Stomach (tissue), 8 donors: ENCODE measurements at regions not wholly inside any gene's neighbourhood (a gene's known extent, or its start where the extent isn't known, plus 50 kb on each side); places are given as distances from the start of the nearest gene placed in this dataset.
"Not testable (repeated sequence)": the region's sequence is repeated elsewhere in the genome, so short reads cannot be mapped to it uniquely, and the experiment has no call there.

ENCODE experiments used
- DNase-seq, 2 donors: peaks; one replicate each; pipeline versions ENCODE4 v3.0.0 to v3.0.0-alpha.2; 2013 to 2019
- H3K27ac ChIP-seq, 5 donors: fragments of 200-600 bp in 4 of 5; sonication (generic) in 4 of 5; one replicate each; pipeline ENCODE4 v1.5.1; 2013 to 2019; ENCODE audit warnings: mild to moderate bottlenecking in 1 of 5, moderate library complexity in 1 of 5
- H3K27me3 ChIP-seq, 3 donors: fragments of 200-600 bp; sonication (generic); one replicate each; pipeline ENCODE4 v1.5.1; 2017 to 2019; ENCODE audit warnings: mixed run types in 1 of 3
- H3K36me3 ChIP-seq, 4 donors: fragments of 200-600 bp; sonication (generic); 1 replicate in 3 of 4; 2 replicates in 1 of 4; pipeline ENCODE4 v1.5.1; 2016 to 2019
- H3K4me1 ChIP-seq, 4 donors: fragments of 200-600 bp; sonication (generic); one replicate each; pipeline ENCODE4 v1.5.1; 2016 to 2019
- H3K4me3 ChIP-seq, 4 donors: fragments of 200-600 bp; sonication (generic) in 3 of 4; one replicate each; pipeline ENCODE4 v1.5.1; 2016 to 2019; ENCODE audit warnings: mild to moderate bottlenecking in 1 of 4
- H3K9me3 ChIP-seq, 4 donors: fragments of 200-600 bp; sonication (generic); one replicate each; pipeline ENCODE4 v1.5.1; 2016 to 2019
- WGBS, 5 donors: extraction: QIAGEN DNeasy Blood & Tissue Kit in 3 of 5; methylation state at CpG; one replicate each; pipeline versions ENCODE4 v1.1.5 to v1.1.7; 2013 to 2018; 5-methylcytosine and 5-hydroxymethylcytosine counted together
- intact Hi-C: fragments of 100-400 bp; cut with DNase I; formaldehyde crosslinking; loops from one replicate; pipeline ENCODE4 v1.15.1; 2023; ENCODE audit warnings: low total_unique reads
- donor health status: healthy with polysubstance abuse.
- donor health status: Bipolar disorder and iron deficiency.
- donor health status: healthy.

- H3K36me3 ChIP-seq, H3K4me3 ChIP-seq, H3K27me3 ChIP-seq, intact Hi-C loops, H3K4me1 ChIP-seq, DNase-seq, H3K9me3 ChIP-seq, H3K27ac ChIP-seq: not testable (repeated sequence)
- no CpG with 5 or more reads among the region's 17 CpGs for WGBS, 5 donors
Observed at GRCh38 chr21:8194042-8194441, 2327.3 kb upstream of the TPTE start.

- H3K27ac ChIP-seq, H3K27me3 ChIP-seq, H3K4me3 ChIP-seq, H3K9me3 ChIP-seq, DNase-seq, intact Hi-C loops, H3K4me1 ChIP-seq, H3K36me3 ChIP-seq: not testable (repeated sequence)
- WGBS, 5 donors = no CpG with 5 or more reads among the region's 20 CpGs
Observed at GRCh38 chr21:8197377-8198027, 2323.9 kb upstream of the TPTE start.

GRCh38 chr21:8205094-8205891 lies 2316.1 kb upstream of the TPTE start:
- H3K4me1 ChIP-seq, H3K27ac ChIP-seq, H3K9me3 ChIP-seq, DNase-seq, H3K27me3 ChIP-seq, intact Hi-C loops, H3K4me3 ChIP-seq, H3K36me3 ChIP-seq: not testable (repeated sequence)
- WGBS, 5 donors = no CpG with 5 or more reads among the region's 111 CpGs

- H3K36me3 ChIP-seq, H3K4me1 ChIP-seq, DNase-seq, intact Hi-C loops, H3K27ac ChIP-seq, H3K9me3 ChIP-seq, H3K27me3 ChIP-seq, H3K4me3 ChIP-seq: not testable (repeated sequence)
- no CpG with 5 or more reads among the region's 40 CpGs for WGBS, 5 donors
Observed at GRCh38 chr21:8205892-8206188, 2315.5 kb upstream of the TPTE start.

GRCh38 chr21:8212986-8213550 lies 2308.3 kb upstream of the TPTE start:
- intact Hi-C loops, H3K4me3 ChIP-seq, H3K9me3 ChIP-seq, H3K27ac ChIP-seq, H3K36me3 ChIP-seq, H3K27me3 ChIP-seq, H3K4me1 ChIP-seq: not testable (repeated sequence)
- 30 to 73% (median 47%) methylated on average over 28 to 47 of the region's 111 CpGs; no CpG with 5 or more reads in 1 of the 5 donors for WGBS, 5 donors
- peak in 1 of 2 donors; percentile 25 for DNase-seq

- DNase-seq, H3K27ac ChIP-seq, H3K36me3 ChIP-seq, H3K9me3 ChIP-seq, H3K27me3 ChIP-seq, H3K4me1 ChIP-seq, H3K4me3 ChIP-seq, intact Hi-C loops: not testable (repeated sequence)
- WGBS, 5 donors = 13 to 47% (median 34%) methylated on average over 20 to 26 of the region's 70 CpGs; no CpG with 5 or more reads in 1 of the 5 donors
Observed at GRCh38 chr21:8214539-8214938, 2306.8 kb upstream of the TPTE start.

GRCh38 chr21:8229366-8230150 lies 2291.8 kb upstream of the TPTE start:
- WGBS, 5 donors = no CpG with 5 or more reads among the region's 5 CpGs
- intact Hi-C loops, DNase-seq, H3K27me3 ChIP-seq, H3K4me3 ChIP-seq, H3K9me3 ChIP-seq, H3K4me1 ChIP-seq, H3K36me3 ChIP-seq, H3K27ac ChIP-seq: not testable (repeated sequence)

- DNase-seq, H3K27me3 ChIP-seq, H3K36me3 ChIP-seq, H3K4me1 ChIP-seq, H3K9me3 ChIP-seq, intact Hi-C loops, H3K27ac ChIP-seq, H3K4me3 ChIP-seq: not testable (repeated sequence)
- 36 to 84% (median 58%) methylated on average over 1 to 6 of the region's 12 CpGs; no CpG with 5 or more reads in 1 of the 5 donors for WGBS, 5 donors
Observed at GRCh38 chr21:8231252-8231651, 2290.1 kb upstream of the TPTE start.

- intact Hi-C loops, H3K4me1 ChIP-seq, DNase-seq, H3K4me3 ChIP-seq, H3K36me3 ChIP-seq, H3K27ac ChIP-seq, H3K9me3 ChIP-seq, H3K27me3 ChIP-seq: not testable (repeated sequence)
- WGBS, 5 donors = 57 to 83% (median 71%) methylated on average over 1 of the region's 1 CpG
Observed at GRCh38 chr21:8233000-8233399, 2288.4 kb upstream of the TPTE start.

GRCh38 chr21:8234059-8234458 lies 2287.3 kb upstream of the TPTE start:
- H3K27ac ChIP-seq, H3K36me3 ChIP-seq, intact Hi-C loops, H3K27me3 ChIP-seq, H3K4me3 ChIP-seq, H3K4me1 ChIP-seq, DNase-seq, H3K9me3 ChIP-seq: not testable (repeated sequence)
- WGBS, 5 donors = 60 to 89% (median 74%) methylated on average over 1 of the region's 1 CpG

GRCh38 chr21:8244723-8245641 lies 2276.4 kb upstream of the TPTE start:
- intact Hi-C loops, H3K27ac ChIP-seq, H3K4me3 ChIP-seq, H3K4me1 ChIP-seq, H3K36me3 ChIP-seq, H3K27me3 ChIP-seq, H3K9me3 ChIP-seq, DNase-seq: not testable (repeated sequence)
- no CpG with 5 or more reads among the region's 49 CpGs for WGBS, 5 donors
